ENCODE measurements at regions not wholly inside any gene's neighbourhood (a gene's known extent, or its start where the extent isn't known, plus 50 kb on each side); places are given as distances from the start of the nearest gene placed in this dataset.
"Not testable (repeated sequence)": the region's sequence is repeated elsewhere in the genome, so short reads cannot be mapped to it uniquely, and the experiment has no call there.

DNA sequence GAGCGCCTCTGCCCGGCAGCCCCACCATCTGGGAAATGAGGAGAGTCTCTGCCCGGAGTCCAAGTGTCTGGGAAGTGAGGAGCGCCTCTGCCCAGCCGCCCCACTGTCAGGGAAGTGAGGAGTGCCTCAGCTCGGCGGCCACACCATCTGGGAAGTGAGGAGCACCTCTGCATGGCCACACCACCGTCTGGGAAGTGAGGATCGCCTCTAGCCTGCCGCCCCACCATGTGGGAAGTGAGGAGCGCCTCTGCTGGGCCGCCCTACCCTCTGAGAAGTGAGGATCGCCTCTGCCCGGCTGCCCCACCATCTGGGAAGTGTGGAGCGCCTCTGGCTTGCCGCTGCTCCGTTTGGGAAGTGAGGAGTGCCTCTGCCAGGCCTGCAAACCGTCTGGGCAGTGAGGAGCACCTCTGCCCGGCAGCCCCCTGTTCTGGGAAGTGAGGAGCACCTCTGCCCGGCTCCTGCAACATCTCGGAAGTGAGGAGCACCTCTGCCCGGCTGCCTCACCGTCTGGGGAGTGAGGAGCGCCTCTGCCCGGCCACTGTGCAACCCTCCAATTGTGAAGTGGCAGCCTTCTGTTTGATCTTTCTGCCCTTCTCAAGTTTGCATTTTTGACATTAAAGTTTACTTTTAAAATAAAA is 60.8 kb upstream of the CEACAM21 start:
- in situ Hi-C loops (cut with MboI; ENCODE audit: low sequenced_read_pairs, unreplicated experiment) = no loop called here
- TF ChIP-seq, protein P1, sequence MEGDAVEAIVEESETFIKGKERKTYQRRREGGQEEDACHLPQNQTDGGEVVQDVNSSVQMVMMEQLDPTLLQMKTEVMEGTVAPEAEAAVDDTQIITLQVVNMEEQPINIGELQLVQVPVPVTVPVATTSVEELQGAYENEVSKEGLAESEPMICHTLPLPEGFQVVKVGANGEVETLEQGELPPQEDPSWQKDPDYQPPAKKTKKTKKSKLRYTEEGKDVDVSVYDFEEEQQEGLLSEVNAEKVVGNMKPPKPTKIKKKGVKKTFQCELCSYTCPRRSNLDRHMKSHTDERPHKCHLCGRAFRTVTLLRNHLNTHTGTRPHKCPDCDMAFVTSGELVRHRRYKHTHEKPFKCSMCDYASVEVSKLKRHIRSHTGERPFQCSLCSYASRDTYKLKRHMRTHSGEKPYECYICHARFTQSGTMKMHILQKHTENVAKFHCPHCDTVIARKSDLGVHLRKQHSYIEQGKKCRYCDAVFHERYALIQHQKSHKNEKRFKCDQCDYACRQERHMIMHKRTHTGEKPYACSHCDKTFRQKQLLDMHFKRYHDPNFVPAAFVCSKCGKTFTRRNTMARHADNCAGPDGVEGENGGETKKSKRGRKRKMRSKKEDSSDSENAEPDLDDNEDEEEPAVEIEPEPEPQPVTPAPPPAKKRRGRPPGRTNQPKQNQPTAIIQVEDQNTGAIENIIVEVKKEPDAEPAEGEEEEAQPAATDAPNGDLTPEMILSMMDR (IDR thresholded peaks at IDR 0.05; ENCODE audit: borderline replicate concordance, control extremely low read depth, extremely low read depth, insufficient read depth, missing control alignments) = no peak
- DNase-seq (ENCODE audit: low spot score) = no peak

- DNase-seq (ENCODE audit: low spot score) = peak; percentile 38
- in situ Hi-C loops (cut with MboI; ENCODE audit: low sequenced_read_pairs, unreplicated experiment) = not testable (repeated sequence)
- TF ChIP-seq, protein P1 (IDR thresholded peaks at IDR 0.05; ENCODE audit: borderline replicate concordance, control extremely low read depth, extremely low read depth, insufficient read depth, missing control alignments) = peak; percentile 15
Observed at GRCh38 chr19:41516292-41517171, 59.4 kb upstream of the CEACAM21 start.

DNA sequence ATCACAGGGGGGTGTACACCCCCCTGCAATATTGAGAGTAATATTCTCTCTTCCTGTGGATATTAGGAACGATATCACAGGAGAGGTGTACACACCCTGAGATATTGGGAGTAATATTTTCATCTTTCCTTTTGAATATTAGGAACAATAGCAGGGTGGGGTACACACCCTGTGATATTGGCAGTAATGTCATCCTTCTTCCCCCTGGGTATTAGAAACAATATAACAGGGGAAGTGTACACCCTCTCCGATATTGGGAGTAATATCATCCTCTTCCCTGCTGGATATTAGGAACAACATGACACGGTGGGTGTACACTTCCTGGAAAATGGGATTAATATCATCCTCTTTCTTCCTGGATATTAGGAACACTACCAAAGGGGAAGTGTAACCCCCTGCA is 57.8 kb upstream of the CEACAM21 start:
- no peak for DNase-seq (ENCODE audit: low spot score)
- in situ Hi-C loops (cut with MboI; ENCODE audit: low sequenced_read_pairs, unreplicated experiment) = no loop called here
- TF ChIP-seq, protein P1 (IDR thresholded peaks at IDR 0.05; ENCODE audit: borderline replicate concordance, control extremely low read depth, extremely low read depth, insufficient read depth, missing control alignments) = no peak

GRCh38 chr19:41521138-41521930 is 54.6 kb upstream of the CEACAM21 start:
- in situ Hi-C loops (cut with MboI; ENCODE audit: low sequenced_read_pairs, unreplicated experiment); DNase-seq (ENCODE audit: low spot score): not testable (repeated sequence)

DNA sequence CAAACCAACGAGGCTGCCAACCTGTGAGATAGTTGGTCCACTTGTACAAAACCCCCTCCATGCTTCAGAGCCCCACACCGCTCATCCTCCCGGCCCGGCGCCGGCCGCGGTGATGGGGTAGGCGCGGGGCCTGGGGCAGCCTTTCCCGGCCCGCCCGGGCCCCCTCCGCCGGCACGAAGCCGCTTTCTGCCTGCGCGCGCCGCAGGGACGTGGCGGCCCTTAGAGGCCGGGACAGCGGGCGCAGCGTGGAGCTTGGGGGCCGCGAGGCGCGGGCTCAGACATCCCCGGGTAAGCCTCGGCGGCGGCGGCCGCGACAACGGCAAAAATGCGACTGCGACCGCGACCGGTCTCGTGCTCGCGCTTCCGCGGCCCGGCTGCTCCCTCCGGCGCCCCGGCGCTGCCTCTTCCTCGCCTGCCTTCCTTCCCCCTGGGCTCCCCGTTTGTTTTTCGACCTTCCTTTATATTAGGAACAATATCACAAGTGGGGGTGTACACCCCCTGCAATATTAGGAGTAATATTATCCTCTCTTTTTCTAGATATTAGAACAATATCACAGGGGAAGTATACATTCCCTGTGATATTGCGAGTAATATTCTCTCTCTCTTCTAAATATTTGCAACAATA is 53.9 kb upstream of the CEACAM21 start:
- DNase-seq (ENCODE audit: low spot score) = peak; percentile 46
- TF ChIP-seq, protein P1 (IDR thresholded peaks at IDR 0.05; ENCODE audit: borderline replicate concordance, control extremely low read depth, extremely low read depth, insufficient read depth, missing control alignments) = no peak
- in situ Hi-C loops (cut with MboI; ENCODE audit: low sequenced_read_pairs, unreplicated experiment) = no loop called here

DNA sequence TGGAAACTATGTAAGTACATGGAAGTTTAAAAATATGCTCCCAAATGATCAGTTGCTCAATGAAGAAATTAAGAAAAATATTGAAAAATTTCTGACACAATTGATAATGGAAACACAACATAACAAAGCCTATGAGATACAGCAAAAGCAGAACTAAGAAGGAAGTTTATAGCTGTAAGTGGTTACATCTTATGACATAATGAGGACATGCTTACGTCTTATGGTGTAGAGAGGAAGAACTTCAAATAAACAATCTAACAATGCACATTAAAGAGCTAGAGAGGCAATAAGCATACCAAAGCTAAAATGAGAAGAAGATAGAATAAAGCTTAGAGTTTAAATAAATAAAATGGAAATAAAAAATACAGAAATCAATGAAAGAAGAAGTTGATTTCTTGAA is 50.0 kb upstream of the CEACAM21 start:
- DNase-seq (ENCODE audit: low spot score) = no peak
- TF ChIP-seq, protein P1 (IDR thresholded peaks at IDR 0.05; ENCODE audit: borderline replicate concordance, control extremely low read depth, extremely low read depth, insufficient read depth, missing control alignments) = no peak
- in situ Hi-C loops (cut with MboI; ENCODE audit: low sequenced_read_pairs, unreplicated experiment) = no loop called here

All from GM13976 (cell line).